ENCODE measurements at regions not wholly inside any gene's neighbourhood (a gene's known extent, or its start where the extent isn't known, plus 50 kb on each side); places are given as distances from the start of the nearest gene placed in this dataset.

DNA sequence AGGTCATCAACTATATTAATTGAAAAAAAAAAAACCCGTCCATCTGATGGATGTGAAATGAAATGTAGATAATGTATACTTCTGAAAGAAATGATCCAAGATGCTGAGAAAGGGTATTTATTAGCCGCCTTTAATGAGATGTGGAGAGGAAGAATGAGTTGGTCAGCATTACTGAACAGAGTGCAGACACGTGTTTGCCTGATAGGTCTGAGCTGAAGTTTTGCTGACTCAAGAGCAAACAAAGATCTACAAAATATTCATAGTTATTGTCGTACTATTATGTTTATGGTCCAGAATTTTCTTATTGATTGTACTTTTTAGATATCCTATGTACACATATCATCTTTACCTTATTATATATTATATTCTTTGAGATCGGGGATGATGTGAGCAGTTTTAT is 235.3 kb downstream of the RDH14 start:
- no peak for DNase-seq (ENCODE audit: low read depth, low spot score)
- no peak for FAIRE-seq
- no peak overlapping the region for H2AFZ ChIP-seq (ENCODE audit: control insufficient read depth, low read length)
- TF ChIP-seq EZH2 (IDR thresholded peaks at IDR 0.05; ENCODE audit: low read length), result no peak
- TF ChIP-seq, protein P1, sequence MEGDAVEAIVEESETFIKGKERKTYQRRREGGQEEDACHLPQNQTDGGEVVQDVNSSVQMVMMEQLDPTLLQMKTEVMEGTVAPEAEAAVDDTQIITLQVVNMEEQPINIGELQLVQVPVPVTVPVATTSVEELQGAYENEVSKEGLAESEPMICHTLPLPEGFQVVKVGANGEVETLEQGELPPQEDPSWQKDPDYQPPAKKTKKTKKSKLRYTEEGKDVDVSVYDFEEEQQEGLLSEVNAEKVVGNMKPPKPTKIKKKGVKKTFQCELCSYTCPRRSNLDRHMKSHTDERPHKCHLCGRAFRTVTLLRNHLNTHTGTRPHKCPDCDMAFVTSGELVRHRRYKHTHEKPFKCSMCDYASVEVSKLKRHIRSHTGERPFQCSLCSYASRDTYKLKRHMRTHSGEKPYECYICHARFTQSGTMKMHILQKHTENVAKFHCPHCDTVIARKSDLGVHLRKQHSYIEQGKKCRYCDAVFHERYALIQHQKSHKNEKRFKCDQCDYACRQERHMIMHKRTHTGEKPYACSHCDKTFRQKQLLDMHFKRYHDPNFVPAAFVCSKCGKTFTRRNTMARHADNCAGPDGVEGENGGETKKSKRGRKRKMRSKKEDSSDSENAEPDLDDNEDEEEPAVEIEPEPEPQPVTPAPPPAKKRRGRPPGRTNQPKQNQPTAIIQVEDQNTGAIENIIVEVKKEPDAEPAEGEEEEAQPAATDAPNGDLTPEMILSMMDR (optimal IDR thresholded peaks at IDR 0.05 in 1 of 3, IDR thresholded peaks at IDR 0.05 in 1 of 3, conservative IDR thresholded peaks at IDR 0.05 in 1 of 3; ENCODE audit: extremely low read depth in 1 of 3, insufficient read depth in 2 of 3, low read length in 3 of 3), result no peak
- H3K9ac ChIP-seq (ENCODE audit: control insufficient read depth, extremely low read depth, insufficient read depth, low read length), result no peak overlapping the region
- no peaks in the 10 kb centered on the region for H3K79me2 ChIP-seq (ENCODE audit: control insufficient read depth, insufficient read depth, low read length)
- H4K20me1 ChIP-seq (ENCODE audit: control insufficient read depth, extremely low read depth, insufficient read depth, low read length), result no peaks in the 10 kb centered on the region
- H3K27ac ChIP-seq (ENCODE audit: control insufficient read depth, insufficient read depth, low read length), result no peak overlapping the region
- no peaks in the 10 kb centered on the region for H3K27me3 ChIP-seq (ENCODE audit: control insufficient read depth, extremely low read depth, insufficient read depth, low read length)
- dilution Hi-C loops (cut with MboI; ENCODE audit: extremely low pct_ligation_motif_present, low sequenced_read_pairs), result no loop called here
- H3K4me1 ChIP-seq (ENCODE audit: control insufficient read depth, extremely low read depth, insufficient read depth, low read length), result no peaks in the 10 kb centered on the region
- no peaks in the 10 kb centered on the region for H3K9me1 ChIP-seq (ENCODE audit: control insufficient read depth, extremely low read depth, insufficient read depth, low read length)
- no peaks in the 10 kb centered on the region for H3K36me3 ChIP-seq (ENCODE audit: control insufficient read depth in 2 of 2, extremely low read depth in 1 of 2, insufficient read depth in 2 of 2, low read length in 2 of 2)
- no peaks in the 10 kb centered on the region for H3K9me3 ChIP-seq (ENCODE audit: control insufficient read depth, low read depth, low read length)
- H3K4me2 ChIP-seq (ENCODE audit: control insufficient read depth, extremely low read depth, insufficient read depth, low read depth, low read length), result no peak overlapping the region
- no peak overlapping the region for H3K4me3 ChIP-seq (ENCODE audit: control insufficient read depth in 2 of 3, extremely low read depth in 1 of 3, insufficient read depth in 2 of 3, low read depth in 1 of 3, low read length in 3 of 3)

DNA sequence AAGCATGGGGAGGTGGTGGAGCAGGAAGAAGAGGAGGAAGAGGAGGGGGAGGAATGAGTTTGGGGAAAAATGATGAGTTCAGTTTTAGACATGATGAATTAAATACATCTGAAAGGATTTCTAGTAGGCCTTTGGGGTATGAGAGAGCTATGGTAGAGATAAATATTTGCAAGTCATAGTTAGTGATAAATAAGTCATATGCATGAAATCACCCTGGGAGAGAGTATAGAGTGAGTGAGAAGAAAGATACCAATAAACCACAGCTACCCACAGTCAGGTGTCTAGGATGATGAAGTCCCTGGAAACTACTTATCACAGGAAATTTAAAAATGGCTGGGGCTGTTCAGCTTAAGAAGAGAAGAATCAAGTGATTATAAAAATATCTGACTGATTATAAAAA is 240.5 kb downstream of the RDH14 start:
- Histone ChIP-seq H4K20me1 (ENCODE audit: control insufficient read depth, extremely low read depth, insufficient read depth, low read length) (no peaks in the 10 kb centered on the region), H2AFZ (ENCODE audit: control insufficient read depth, low read length) (no peak overlapping the region), H3K79me2 (ENCODE audit: control insufficient read depth, insufficient read depth, low read length) (no peaks in the 10 kb centered on the region), H3K4me3 (ENCODE audit: control insufficient read depth in 2 of 3, extremely low read depth in 1 of 3, insufficient read depth in 2 of 3, low read depth in 1 of 3, low read length in 3 of 3) (no peak overlapping the region), H3K4me1 (ENCODE audit: control insufficient read depth, extremely low read depth, insufficient read depth, low read length) (no peaks in the 10 kb centered on the region), H3K4me2 (ENCODE audit: control insufficient read depth, extremely low read depth, insufficient read depth, low read depth, low read length) (no peak overlapping the region), H3K9me1 (ENCODE audit: control insufficient read depth, extremely low read depth, insufficient read depth, low read length) (no peaks in the 10 kb centered on the region), H3K27ac (ENCODE audit: control insufficient read depth, insufficient read depth, low read length) (no peak overlapping the region), H3K9ac (ENCODE audit: control insufficient read depth, extremely low read depth, insufficient read depth, low read length) (no peak overlapping the region), H3K9me3 (ENCODE audit: control insufficient read depth, low read depth, low read length) (no peaks in the 10 kb centered on the region), H3K36me3 (ENCODE audit: control insufficient read depth in 2 of 2, extremely low read depth in 1 of 2, insufficient read depth in 2 of 2, low read length in 2 of 2) (no peaks in the 10 kb centered on the region), H3K27me3 (ENCODE audit: control insufficient read depth, extremely low read depth, insufficient read depth, low read length) (no peaks in the 10 kb centered on the region)
- DNase-seq (ENCODE audit: low read depth, low spot score) (no peak), FAIRE-seq (no peak)
- TF ChIP-seq EZH2 (IDR thresholded peaks at IDR 0.05; ENCODE audit: low read length), result no peak
- TF ChIP-seq, protein P1 (optimal IDR thresholded peaks at IDR 0.05 in 1 of 3, IDR thresholded peaks at IDR 0.05 in 1 of 3, conservative IDR thresholded peaks at IDR 0.05 in 1 of 3; ENCODE audit: extremely low read depth in 1 of 3, insufficient read depth in 2 of 3, low read length in 3 of 3), result no peak
- dilution Hi-C loops (cut with MboI; ENCODE audit: extremely low pct_ligation_motif_present, low sequenced_read_pairs), result no loop called here

Measured in keratinocyte (primary cell).